NT2/D1 (cell line): ENCODE measurements at regions not wholly inside any gene's neighbourhood (a gene's known extent, or its start where the extent isn't known, plus 50 kb on each side); places are given as distances from the start of the nearest gene placed in this dataset.

ENCODE experiments used
- SUZ12 ChIP-seq: IDR thresholded peaks from 2 replicates; pipeline ENCODE4 v1.6.1; 2011; ENCODE audit not compliant: insufficient read length, insufficient read depth; ENCODE audit errors: extremely low read depth
- YY1 ChIP-seq: IDR thresholded peaks from 2 replicates; pipeline ENCODE4 v1.6.1; 2011; ENCODE audit not compliant: insufficient read length, insufficient read depth
- ZNF274 ChIP-seq: IDR thresholded peaks from 2 replicates; pipeline ENCODE4 v1.6.1; 2011; ENCODE audit warnings: mild to moderate bottlenecking, low read depth, low read length

- no peak for TF ChIP-seq ZNF274
- no peak for TF ChIP-seq YY1
- no peak for TF ChIP-seq SUZ12
Observed at GRCh38 chr21:24323536-24323935, 1283.7 kb downstream of the MRPL39 start.
